Activated T-cell treated with anti-CD3 and anti-CD28 coated beads for 4 hours (primary cell): ENCODE measurements at regions not wholly inside any gene's neighbourhood (a gene's known extent, or its start where the extent isn't known, plus 50 kb on each side); places are given as distances from the start of the nearest gene placed in this dataset.

ENCODE experiments used
- DNase-seq: peaks from one replicate; pipeline ENCODE4 v3.0.0-alpha.2; 2020

GRCh38 chr1:29839726-29840125 lies 603.4 kb downstream of the PTPRU start:
- no peak for DNase-seq

- no peak for DNase-seq
Measured at GRCh38 chr1:29838738-29839320, 602.5 kb downstream of the PTPRU start.

- no peak for DNase-seq
Measured at GRCh38 chr1:29836651-29837646, 600.6 kb downstream of the PTPRU start.

GRCh38 chr1:29835874-29836273 lies 599.6 kb downstream of the PTPRU start:
- no peak for DNase-seq

- DNase-seq = no peak
Measured at GRCh38 chr1:29835406-29835805, 599.1 kb downstream of the PTPRU start.

GRCh38 chr1:29833581-29833980 lies 597.3 kb downstream of the PTPRU start:
- DNase-seq = no peak

GRCh38 chr1:29832936-29833335 lies 596.6 kb downstream of the PTPRU start:
- no peak for DNase-seq

- DNase-seq = no peak
Measured at GRCh38 chr1:29832471-29832870, 596.1 kb downstream of the PTPRU start.

- DNase-seq = no peak
Measured at GRCh38 chr1:29831500-29832117, 595.3 kb downstream of the PTPRU start.

- no peak for DNase-seq
Measured at GRCh38 chr1:29830916-29831315, 594.6 kb downstream of the PTPRU start.

GRCh38 chr1:29830383-29830782 lies 594.1 kb downstream of the PTPRU start:
- no peak for DNase-seq

GRCh38 chr1:29829448-29830344 lies 593.4 kb downstream of the PTPRU start:
- no peak for DNase-seq

- DNase-seq = no peak
Measured at GRCh38 chr1:29828526-29829447, 592.5 kb downstream of the PTPRU start.

- DNase-seq = no peak
Measured at GRCh38 chr1:29827801-29828525, 591.6 kb downstream of the PTPRU start.

GRCh38 chr1:29827237-29827750 lies 591.0 kb downstream of the PTPRU start:
- DNase-seq = no peak

- no peak for DNase-seq
Measured at GRCh38 chr1:29826646-29827045, 590.3 kb downstream of the PTPRU start.

GRCh38 chr1:29825941-29826415 lies 589.7 kb downstream of the PTPRU start:
- DNase-seq = no peak

GRCh38 chr1:29825274-29825940 lies 589.1 kb downstream of the PTPRU start:
- no peak for DNase-seq

- DNase-seq = no peak
Measured at GRCh38 chr1:29824511-29825273, 588.4 kb downstream of the PTPRU start.
